HEK293T (cell line): ENCODE measurements at regions not wholly inside any gene's neighbourhood (a gene's known extent, or its start where the extent isn't known, plus 50 kb on each side); places are given as distances from the start of the nearest gene placed in this dataset.

Source experiments
- CTCF ChIA-PET: fragments of 350-600 bp; formaldehyde crosslinking; extraction: SDS; loops from one replicate; lab custom pipeline; 2021; ENCODE audit warnings: antibody characterized with exemption, inconsistent platforms; lab: Yijun Ruan, JAX
- POLR2A ChIA-PET: fragments of 350-600 bp; formaldehyde crosslinking; extraction: SDS; loops from one replicate; lab custom pipeline; 2020; ENCODE audit warnings: antibody characterized with exemption, inconsistent platforms; lab: Yijun Ruan, JAX
- DNase-seq: peaks from one replicate; pipeline ENCODE4 v3.0.0; 2012; ENCODE audit warnings: mixed read lengths; ENCODE audit errors: extremely low spot score
- ARNT ChIP-seq: fragments of 450-650 bp; IDR thresholded peaks from 2 replicates; pipeline ENCODE4 v1.6.1; 2017; ENCODE audit warnings: mild to moderate bottlenecking
- BHLHE40 ChIP-seq: fragments of 450-650 bp; IDR thresholded peaks from 2 replicates; pipeline ENCODE4 v1.6.1; 2016; ENCODE audit warnings: mild to moderate bottlenecking, moderate library complexity, borderline replicate concordance
- CTBP1 ChIP-seq: fragments of 450-650 bp; IDR thresholded peaks from 2 replicates; pipeline ENCODE4 v1.6.1; 2016; ENCODE audit warnings: borderline replicate concordance
- ELF4 ChIP-seq: fragments of 450-650 bp; IDR thresholded peaks from 2 replicates; pipeline ENCODE4 v1.6.1; 2017; ENCODE audit warnings: antibody characterized with exemption
- FOXA1 ChIP-seq: fragments of 450-650 bp; IDR thresholded peaks from 2 replicates; pipeline ENCODE4 v1.6.1; 2016; ENCODE audit warnings: mild to moderate bottlenecking
- FOXK2 ChIP-seq: fragments of 450-650 bp; IDR thresholded peaks from 2 replicates; pipeline ENCODE4 v1.6.1; 2016; ENCODE audit warnings: mild to moderate bottlenecking
- FOXM1 ChIP-seq: fragments of 450-650 bp; IDR thresholded peaks from 2 replicates; pipeline ENCODE4 v1.6.1; 2017; ENCODE audit warnings: mild to moderate bottlenecking, borderline replicate concordance
- HDGF ChIP-seq: fragments of 450-650 bp; IDR thresholded peaks from 2 replicates; pipeline ENCODE4 v1.6.1; 2017; ENCODE audit warnings: antibody characterized with exemption, borderline replicate concordance
- L3MBTL2 ChIP-seq: fragments of 450-650 bp; conservative IDR thresholded peaks from 2 replicates; pipeline ENCODE4 v1.6.1; 2016; ENCODE audit warnings: mild to moderate bottlenecking
- LEF1 ChIP-seq: fragments of 450-650 bp; IDR thresholded peaks from 2 replicates; pipeline ENCODE4 v1.6.1; 2017; ENCODE audit warnings: mild to moderate bottlenecking, borderline replicate concordance
- NFRKB ChIP-seq: fragments of 450-650 bp; IDR thresholded peaks from 2 replicates; pipeline ENCODE4 v1.6.1; 2016; ENCODE audit warnings: mild to moderate bottlenecking, moderate library complexity
- SP1 ChIP-seq: fragments of 450-650 bp; IDR thresholded peaks from 2 replicates; pipeline ENCODE4 v1.6.1; 2017
- SUZ12 ChIP-seq: fragments of 450-650 bp; IDR thresholded peaks from 2 replicates; pipeline ENCODE4 v1.6.1; 2016; ENCODE audit warnings: mild to moderate bottlenecking
- TARDBP ChIP-seq: fragments of 450-650 bp; IDR thresholded peaks from 2 replicates; pipeline ENCODE4 v1.6.1; 2016
- ZNF384 ChIP-seq: fragments of 450-650 bp; IDR thresholded peaks from 2 replicates; pipeline ENCODE4 v1.6.1; 2016
- TF ChIP-seq, protein P1 (sequence below): fragments of 450-650 bp; IDR thresholded peaks from 2 replicates; pipeline ENCODE4 v1.6.1; 2016

DNA sequence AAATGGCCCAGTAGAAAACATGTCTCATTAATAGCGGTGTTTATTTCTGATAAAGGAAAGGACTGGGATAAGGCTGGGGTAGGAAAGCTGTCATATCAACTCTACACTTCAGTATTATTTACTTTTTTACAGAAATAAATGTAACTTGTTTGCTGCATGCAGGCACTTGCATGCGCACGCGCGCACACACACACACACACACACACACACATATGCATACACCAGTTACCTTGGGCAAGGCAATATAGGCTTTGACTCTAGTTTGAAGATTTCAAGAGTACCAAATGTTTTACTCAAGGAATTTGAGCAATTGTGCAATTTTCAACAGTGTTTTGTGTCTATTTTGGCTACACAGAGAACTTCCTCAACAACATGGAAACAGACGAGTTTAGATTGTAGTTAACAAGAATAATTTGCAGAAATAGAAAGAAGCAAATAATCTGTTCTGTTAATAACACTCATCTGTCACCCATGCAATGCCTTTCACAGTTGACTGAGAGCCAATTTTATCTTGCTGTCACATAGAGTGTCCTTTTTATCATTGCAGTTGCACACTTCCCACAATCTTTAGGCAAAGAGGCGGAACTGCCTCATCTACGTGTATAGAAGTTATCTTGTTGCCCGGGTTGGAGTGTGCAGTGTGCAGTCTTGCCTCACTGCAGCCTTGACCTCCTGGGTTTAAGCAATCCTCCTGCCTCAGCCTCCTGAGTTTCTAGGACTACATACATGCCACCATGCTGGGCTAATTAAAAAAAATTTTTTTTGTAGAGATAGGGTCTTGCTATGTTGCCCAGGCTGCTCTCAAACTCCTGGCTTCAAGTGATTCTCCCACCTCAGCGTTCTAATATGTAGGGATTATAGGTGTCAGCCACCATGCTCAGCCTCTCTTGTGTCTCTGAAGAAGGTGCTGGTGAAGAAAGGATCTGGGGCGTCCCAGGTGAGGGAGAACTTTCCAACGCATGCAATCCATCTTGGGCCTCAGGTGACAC is 64.6 kb upstream of the GPCPD1 start:
- ChIA-PET CTCF (no interaction called here), POLR2A (no interaction called here)
- DNase-seq = no peak
- TF ChIP-seq FOXA1 = no peak
- no peak for TF ChIP-seq LEF1
- no peak for TF ChIP-seq CTBP1
- no peak for TF ChIP-seq SUZ12
- no peak for TF ChIP-seq SP1
- no peak for TF ChIP-seq HDGF
- TF ChIP-seq BHLHE40 = no peak
- no peak for TF ChIP-seq L3MBTL2
- TF ChIP-seq FOXM1 = no peak
- TF ChIP-seq ARNT = no peak
- TF ChIP-seq ELF4 = no peak
- TF ChIP-seq ZNF384 = no peak
- no peak for TF ChIP-seq NFRKB
- no peak for TF ChIP-seq TARDBP
- TF ChIP-seq, protein P1, sequence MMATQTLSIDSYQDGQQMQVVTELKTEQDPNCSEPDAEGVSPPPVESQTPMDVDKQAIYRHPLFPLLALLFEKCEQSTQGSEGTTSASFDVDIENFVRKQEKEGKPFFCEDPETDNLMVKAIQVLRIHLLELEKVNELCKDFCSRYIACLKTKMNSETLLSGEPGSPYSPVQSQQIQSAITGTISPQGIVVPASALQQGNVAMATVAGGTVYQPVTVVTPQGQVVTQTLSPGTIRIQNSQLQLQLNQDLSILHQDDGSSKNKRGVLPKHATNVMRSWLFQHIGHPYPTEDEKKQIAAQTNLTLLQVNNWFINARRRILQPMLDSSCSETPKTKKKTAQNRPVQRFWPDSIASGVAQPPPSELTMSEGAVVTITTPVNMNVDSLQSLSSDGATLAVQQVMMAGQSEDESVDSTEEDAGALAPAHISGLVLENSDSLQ = no peak
- TF ChIP-seq FOXK2 = no peak

DNA sequence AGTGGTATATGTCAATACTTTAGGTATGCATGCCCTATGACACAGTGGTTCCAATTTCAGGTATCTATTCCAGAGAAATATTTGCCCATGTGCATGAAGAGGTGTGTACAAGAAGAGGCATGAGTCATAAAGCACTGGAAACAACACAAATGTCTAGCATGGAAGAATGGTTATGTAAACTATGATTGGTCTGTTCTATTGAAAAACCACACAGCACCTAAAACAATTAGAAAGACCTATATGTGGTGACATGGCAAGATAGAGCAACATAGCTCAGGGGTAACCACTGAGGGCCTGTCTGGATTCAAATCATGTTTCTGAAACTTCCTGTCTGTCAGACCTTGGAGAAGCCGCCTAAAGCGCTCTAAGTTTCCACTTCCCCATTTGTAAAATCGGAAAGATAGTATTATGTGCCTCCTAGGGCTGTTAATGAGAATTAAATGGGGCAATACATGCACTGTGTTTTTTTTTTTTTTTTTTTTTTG is 63.4 kb upstream of the GPCPD1 start:
- ChIA-PET POLR2A (no interaction called here), CTCF (no interaction called here)
- no peak for DNase-seq
- TF ChIP-seq BHLHE40 (no peak), FOXK2 (no peak), ELF4 (no peak), SUZ12 (no peak)

DNA sequence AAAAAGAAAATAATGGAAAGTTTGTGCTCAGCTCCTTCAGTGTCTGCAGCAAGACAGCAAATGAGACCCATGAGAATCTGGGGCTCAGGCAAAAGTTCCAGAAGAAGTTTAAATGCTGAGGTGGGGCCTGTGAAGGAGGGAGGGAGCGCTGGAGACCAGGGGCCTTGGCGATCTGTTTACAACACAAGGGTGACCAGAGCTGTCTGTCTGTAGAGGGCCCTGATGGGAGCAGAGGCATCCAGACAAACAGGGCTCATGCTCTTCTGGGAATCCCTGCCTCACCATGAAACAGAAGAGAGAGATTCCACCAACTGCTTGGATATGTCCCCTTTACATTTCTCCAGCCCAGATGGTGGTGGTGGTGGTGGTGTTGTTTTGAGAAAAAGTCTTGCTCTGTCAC is 60.1 kb upstream of the GPCPD1 start:
- TF ChIP-seq L3MBTL2 (no peak), HDGF (no peak), FOXM1 (no peak), TARDBP (no peak), ARNT (no peak), ELF4 (no peak), SP1 (no peak), LEF1 (no peak)
- TF ChIP-seq, protein P1 = no peak

DNA sequence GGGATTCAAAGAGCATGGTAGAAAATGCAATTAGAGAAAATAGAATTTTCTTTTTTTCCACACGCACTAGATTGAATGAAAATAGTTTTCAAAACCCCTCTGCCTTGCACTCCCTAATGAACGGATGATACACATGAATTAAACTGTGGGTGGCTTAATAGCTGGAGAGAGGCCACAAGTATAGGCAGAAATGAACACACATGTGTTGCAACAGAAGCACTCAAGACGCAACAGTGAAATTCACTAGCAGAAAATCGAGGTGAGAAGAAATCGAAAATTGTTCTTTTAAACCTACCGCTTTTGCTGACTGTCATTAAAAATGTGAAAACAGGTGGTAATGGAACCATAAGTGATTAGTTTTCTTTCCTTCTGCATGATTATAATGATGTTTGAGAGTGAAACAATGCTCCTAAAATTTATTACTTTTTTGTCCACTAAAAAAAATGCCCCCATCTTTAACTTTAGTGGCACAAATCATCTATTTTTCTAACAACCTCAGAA is 59.3 kb upstream of the GPCPD1 start:
- POLR2A ChIA-PET = no interaction called here
- CTCF ChIA-PET = no interaction called here
- TF ChIP-seq SUZ12 (no peak), HDGF (no peak), FOXK2 (no peak), NFRKB (no peak), BHLHE40 (no peak), SP1 (no peak), ELF4 (no peak), CTBP1 (no peak), FOXA1 (no peak), ARNT (no peak), LEF1 (no peak)
- TF ChIP-seq, protein P1 = no peak
- DNase-seq = no peak

More for the DNA sequence above, 60.1 kb upstream of the GPCPD1 start:
- DNase-seq = no peak
- CTCF ChIA-PET = no interaction called here
- POLR2A ChIA-PET = no interaction called here

DNA sequence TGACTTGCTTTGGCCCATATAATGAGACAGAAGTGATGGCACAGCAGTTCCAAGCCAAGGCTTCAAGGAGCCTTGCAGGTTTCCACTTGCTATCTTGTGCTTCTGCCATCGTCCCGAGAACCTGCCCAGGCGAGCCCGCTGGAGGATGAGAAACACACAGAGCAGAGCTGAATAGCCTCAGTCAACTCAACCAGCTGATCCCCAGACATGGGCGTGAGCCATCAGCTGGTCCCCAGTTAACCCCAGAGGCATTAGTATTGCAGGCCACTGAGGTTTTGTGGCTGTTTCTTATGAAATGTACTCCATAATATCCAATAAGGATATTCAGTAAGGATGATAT is 57.7 kb upstream of the GPCPD1 start:
- DNase-seq = no peak
- ChIA-PET CTCF (no interaction called here), POLR2A (no interaction called here)
- TF ChIP-seq HDGF = no peak
- no peak for TF ChIP-seq ELF4
- TF ChIP-seq TARDBP = no peak
- TF ChIP-seq, protein P1 = no peak
- no peak for TF ChIP-seq FOXA1
- TF ChIP-seq L3MBTL2 = no peak
- no peak for TF ChIP-seq FOXM1
- TF ChIP-seq FOXK2 = no peak
- no peak for TF ChIP-seq SP1
- no peak for TF ChIP-seq BHLHE40
- TF ChIP-seq LEF1 = no peak
